ENCODE measurements at regions not wholly inside any gene's neighbourhood (a gene's known extent, or its start where the extent isn't known, plus 50 kb on each side); places are given as distances from the start of the nearest gene placed in this dataset.

DNA sequence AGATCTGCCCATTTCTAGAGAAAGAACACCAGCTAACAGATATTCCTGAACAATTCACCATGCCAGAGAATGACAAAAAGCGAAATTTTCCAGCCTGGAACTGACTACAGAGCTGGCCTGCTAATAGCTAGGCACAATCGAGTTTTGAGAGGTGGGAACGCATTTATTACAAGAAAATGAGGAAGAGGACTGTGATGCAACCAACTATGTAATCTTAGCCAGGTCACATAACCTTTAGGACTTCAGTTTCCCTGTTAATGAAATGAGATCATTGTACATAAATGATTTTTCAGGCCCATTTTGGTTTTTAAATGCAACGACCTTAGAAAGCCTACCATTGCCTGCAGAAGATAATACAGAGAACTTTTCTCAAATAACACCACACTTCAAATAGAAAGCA is 72.1 kb upstream of the SETMAR start:
- TF ChIP-seq, protein P1, sequence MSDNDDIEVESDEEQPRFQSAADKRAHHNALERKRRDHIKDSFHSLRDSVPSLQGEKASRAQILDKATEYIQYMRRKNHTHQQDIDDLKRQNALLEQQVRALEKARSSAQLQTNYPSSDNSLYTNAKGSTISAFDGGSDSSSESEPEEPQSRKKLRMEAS (IDR thresholded peaks at IDR 0.05), result no peak
- TF ChIP-seq, protein P2, sequence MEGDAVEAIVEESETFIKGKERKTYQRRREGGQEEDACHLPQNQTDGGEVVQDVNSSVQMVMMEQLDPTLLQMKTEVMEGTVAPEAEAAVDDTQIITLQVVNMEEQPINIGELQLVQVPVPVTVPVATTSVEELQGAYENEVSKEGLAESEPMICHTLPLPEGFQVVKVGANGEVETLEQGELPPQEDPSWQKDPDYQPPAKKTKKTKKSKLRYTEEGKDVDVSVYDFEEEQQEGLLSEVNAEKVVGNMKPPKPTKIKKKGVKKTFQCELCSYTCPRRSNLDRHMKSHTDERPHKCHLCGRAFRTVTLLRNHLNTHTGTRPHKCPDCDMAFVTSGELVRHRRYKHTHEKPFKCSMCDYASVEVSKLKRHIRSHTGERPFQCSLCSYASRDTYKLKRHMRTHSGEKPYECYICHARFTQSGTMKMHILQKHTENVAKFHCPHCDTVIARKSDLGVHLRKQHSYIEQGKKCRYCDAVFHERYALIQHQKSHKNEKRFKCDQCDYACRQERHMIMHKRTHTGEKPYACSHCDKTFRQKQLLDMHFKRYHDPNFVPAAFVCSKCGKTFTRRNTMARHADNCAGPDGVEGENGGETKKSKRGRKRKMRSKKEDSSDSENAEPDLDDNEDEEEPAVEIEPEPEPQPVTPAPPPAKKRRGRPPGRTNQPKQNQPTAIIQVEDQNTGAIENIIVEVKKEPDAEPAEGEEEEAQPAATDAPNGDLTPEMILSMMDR (IDR thresholded peaks at IDR 0.05; ENCODE audit: low read depth, low read length, missing input control), result no peak
- TF ChIP-seq HNF4G (IDR thresholded peaks at IDR 0.05) (no peak), SP1 (IDR thresholded peaks at IDR 0.05) (no peak), TAF1 (conservative IDR thresholded peaks at IDR 0.05) (no peak), EGR1 (IDR thresholded peaks at IDR 0.05; ENCODE audit: low read depth in 2 of 2) (no peak), GABPA (IDR thresholded peaks at IDR 0.05 in 1 of 2, conservative IDR thresholded peaks at IDR 0.05 in 1 of 2) (no peak), YY1 (IDR thresholded peaks at IDR 0.05) (no peak), FOXA1 (IDR thresholded peaks at IDR 0.05) (no peak), RAD21 (IDR thresholded peaks at IDR 0.05) (no peak)
- TF ChIP-seq, protein P3, sequence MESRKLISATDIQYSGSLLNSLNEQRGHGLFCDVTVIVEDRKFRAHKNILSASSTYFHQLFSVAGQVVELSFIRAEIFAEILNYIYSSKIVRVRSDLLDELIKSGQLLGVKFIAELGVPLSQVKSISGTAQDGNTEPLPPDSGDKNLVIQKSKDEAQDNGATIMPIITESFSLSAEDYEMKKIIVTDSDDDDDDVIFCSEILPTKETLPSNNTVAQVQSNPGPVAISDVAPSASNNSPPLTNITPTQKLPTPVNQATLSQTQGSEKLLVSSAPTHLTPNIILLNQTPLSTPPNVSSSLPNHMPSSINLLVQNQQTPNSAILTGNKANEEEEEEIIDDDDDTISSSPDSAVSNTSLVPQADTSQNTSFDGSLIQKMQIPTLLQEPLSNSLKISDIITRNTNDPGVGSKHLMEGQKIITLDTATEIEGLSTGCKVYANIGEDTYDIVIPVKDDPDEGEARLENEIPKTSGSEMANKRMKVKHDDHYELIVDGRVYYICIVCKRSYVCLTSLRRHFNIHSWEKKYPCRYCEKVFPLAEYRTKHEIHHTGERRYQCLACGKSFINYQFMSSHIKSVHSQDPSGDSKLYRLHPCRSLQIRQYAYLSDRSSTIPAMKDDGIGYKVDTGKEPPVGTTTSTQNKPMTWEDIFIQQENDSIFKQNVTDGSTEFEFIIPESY (IDR thresholded peaks at IDR 0.05), result no peak
- TF ChIP-seq, protein P4, sequence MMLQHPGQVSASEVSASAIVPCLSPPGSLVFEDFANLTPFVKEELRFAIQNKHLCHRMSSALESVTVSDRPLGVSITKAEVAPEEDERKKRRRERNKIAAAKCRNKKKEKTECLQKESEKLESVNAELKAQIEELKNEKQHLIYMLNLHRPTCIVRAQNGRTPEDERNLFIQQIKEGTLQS (IDR thresholded peaks at IDR 0.05), result no peak
